Jurkat, Clone E6-1 (cell line): ENCODE measurements at regions not wholly inside any gene's neighbourhood (a gene's known extent, or its start where the extent isn't known, plus 50 kb on each side); places are given as distances from the start of the nearest gene placed in this dataset.
"Not testable (repeated sequence)": the region's sequence is repeated elsewhere in the genome, so short reads cannot be mapped to it uniquely, and the experiment has no call there.

Experiments used
- DNase-seq: peaks from one replicate; pipeline ENCODE4 v3.0.0-alpha.2; 2011; ENCODE audit warnings: low read depth, low spot score
- H3K4me3 ChIP-seq: 2 replicates; pipeline ENCODE4 v1.5.1; 2011; ENCODE audit warnings: mild to moderate bottlenecking, low read length, control low read depth, moderate library complexity

DNA sequence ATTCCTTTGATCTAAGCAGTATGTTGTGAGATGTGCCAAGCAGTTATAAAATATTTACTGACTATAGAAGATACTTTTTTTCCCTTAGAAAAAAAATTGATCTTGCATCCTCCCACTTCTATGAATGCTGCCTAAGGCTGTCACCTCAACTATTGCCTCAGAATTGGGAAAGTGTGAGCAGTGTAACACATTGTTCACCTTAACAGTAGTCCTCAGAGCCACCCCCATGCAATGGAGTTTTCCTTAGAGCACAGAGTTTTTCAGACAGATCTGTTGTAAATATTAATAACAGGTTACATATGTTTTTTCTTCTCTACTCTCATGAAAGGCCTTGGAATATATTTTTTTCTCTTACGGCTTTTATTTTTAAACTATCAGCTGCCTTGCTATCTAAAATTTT is 607.3 kb downstream of the STK39 start:
- no peak for DNase-seq
- H3K4me3 ChIP-seq = no peak overlapping the region

DNA sequence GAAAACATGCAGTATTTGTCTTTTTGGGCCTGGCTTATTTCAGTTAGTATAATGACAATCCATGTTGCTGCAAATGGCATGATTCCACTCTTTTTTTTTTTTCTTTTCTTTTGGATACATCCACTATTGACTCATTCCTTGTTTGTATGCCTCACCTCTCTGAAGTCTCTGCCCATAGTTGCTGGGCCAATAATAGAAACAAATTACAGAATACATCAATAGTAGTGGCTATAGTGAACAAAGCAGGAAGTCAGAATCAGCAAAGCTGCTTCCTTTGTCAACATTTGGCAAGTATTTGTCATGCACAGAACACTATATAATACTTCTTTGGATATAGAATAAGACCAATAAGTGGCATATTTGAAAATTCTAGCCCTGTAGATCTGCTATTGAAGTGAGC is 609.7 kb downstream of the STK39 start:
- DNase-seq = no peak

DNA sequence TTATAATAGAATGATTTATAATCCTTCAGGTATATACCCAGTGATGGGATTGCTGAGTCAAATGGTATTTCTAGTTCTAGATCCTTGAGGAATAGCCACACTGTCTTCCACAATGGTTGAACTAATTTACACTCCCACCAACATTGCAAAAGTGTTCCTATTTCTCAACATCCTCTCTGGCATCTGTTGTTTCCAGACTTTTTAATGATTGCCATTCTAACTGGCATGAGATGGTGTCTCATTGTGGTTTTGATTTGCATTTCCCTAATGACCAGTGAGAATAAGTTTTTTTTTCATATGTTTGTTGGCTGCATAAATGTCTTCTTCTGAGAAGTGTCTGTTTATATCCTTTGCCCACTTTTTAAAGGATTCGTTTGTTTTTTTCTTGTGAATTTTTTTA is 615.1 kb downstream of the STK39 start:
- not testable (repeated sequence) for H3K4me3 ChIP-seq, DNase-seq

More for the DNA sequence above, 609.7 kb downstream of the STK39 start:
- H3K4me3 ChIP-seq = no peak overlapping the region

GRCh38 chr2:167626961-167627360 is 620.4 kb downstream of the STK39 start:
- H3K4me3 ChIP-seq = no peak overlapping the region
- DNase-seq = no peak

- H3K4me3 ChIP-seq = no peak overlapping the region
- DNase-seq = no peak
Measured at GRCh38 chr2:167626301-167626700, 621.1 kb downstream of the STK39 start.

DNA sequence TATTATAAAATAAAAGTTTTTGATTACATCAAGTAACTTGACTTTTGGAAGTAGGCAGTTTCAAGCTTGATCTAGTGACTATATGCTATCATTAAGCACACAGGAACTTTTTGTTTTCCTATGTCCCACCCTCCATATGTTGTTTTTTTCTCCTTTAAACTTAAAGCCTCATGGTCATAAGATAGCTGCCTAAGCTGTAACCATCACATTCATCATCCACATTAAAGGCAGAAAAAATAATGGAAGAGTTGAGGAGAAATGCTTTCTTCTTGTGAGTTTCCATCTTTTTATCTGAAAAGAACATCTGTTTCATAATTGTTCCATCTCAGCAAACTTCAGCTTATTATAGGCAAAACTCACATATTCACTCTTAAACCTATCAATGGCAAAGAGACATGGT is 630.4 kb downstream of the STK39 start:
- no peak overlapping the region for H3K4me3 ChIP-seq
- no peak for DNase-seq

DNA sequence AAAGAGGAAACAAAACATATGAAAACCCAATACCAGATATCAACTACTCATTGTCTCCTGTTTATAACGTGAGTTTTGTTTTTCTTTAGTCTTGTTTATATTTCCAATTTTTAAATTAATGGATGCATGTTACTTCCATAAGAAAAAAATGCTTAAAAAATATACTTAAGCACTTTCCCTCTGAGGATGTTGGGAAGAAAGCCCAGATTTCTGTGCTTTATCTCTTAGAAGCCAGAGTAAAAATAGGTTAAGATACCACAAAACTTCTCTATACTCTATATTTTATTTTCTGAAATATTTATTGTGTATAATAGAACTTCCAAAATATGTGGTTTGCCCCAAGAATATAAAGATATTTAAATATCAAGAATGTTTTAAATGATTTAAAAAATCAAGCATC is 633.9 kb downstream of the STK39 start:
- no peak overlapping the region for H3K4me3 ChIP-seq
- DNase-seq = no peak

DNA sequence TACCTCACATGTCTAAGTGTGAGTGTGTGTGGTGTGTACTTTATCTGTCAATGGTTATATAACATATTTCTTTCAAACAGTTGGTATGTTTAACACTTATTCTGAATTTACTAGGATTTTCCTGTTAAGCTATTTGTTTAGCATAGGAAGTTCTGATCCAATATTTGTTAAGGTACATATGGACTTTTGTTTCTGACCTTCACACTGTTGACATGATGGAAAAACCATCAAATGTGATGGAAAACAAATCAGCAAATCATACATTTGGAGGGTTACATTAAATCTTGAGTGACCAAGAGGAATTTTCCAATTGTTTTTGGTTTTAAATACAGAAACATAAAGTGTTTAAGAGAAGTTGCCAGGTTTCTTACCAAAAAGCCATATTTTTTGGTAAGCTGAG is 638.9 kb downstream of the STK39 start:
- no peak overlapping the region for H3K4me3 ChIP-seq
- DNase-seq = no peak

DNA sequence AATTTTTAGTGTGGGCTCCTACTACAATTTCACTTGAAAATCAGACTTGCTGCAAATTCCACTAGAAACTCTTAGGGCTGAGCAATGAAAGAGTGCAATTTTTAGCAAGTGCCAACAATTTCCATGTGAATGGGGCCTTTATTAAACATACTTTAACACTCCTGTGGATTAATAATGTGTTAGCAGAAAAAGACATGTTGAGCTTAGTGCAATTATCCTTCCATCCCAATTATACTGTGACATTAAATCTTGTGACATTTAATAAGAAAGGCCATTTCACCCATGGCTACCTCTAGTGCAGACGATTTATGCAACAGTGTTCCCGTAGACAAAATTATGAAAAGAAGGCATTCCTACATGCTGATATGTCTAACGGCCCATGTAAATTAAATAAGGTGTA is 639.7 kb downstream of the STK39 start:
- no peak overlapping the region for H3K4me3 ChIP-seq
- DNase-seq = no peak

DNA sequence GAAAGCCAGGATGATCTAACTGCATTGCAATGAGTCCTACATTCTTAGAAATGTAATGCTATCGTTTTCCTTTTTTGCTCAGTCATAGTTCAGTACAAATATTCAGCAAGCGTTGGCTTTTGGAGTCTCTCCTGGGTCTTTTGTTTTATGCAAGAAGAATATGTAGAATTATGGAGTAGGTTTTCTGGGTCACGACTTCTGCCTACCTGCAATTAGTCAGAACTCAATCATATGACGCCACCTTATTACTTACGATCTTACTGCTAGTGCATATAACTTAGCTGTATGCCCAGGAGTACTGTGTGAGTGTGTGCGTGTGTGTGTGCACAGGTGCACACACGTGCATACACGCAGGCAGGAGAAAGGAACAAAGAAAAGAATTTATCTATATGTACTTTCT is 640.2 kb downstream of the STK39 start:
- no peak for DNase-seq
- no peak overlapping the region for H3K4me3 ChIP-seq

DNA sequence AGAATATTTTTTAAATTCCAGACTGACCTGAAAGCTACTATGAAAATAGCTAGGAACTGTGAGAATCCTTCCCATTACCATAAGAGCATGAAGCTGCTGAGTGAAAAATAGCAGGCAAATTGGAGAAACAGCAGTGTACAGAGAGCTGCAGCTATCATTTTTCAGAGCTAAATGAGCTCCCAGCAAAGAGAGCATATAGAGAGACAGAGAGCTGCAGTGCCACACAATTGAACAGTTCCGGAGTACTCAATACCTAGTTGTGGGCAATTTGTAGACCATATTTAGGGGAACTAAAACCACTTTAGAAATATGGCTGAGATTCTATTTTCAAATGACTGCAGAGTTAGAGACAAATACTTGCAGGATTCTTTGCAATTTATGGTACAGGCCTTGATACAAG is 645.3 kb downstream of the STK39 start:
- DNase-seq = no peak
- H3K4me3 ChIP-seq = no peak overlapping the region

DNA sequence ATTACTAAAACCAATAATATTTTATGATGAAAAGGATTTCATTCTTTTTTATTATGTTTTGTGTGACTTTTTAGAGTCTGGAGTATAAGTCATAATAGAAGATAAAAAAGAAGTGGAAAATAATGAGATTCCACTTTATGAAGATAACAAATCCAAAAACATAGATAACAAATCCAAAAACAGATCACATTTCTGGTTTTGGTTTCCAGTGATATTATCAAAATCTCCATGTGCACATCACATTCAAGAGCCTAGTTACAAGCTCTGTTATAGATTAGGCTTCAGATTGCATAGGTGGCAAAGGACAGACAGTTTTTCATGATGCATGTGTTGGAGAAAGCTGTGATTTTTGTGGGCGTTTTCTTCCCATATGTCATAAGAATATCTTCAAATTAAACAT is 648.2 kb downstream of the STK39 start:
- DNase-seq = no peak
- no peak overlapping the region for H3K4me3 ChIP-seq

- DNase-seq = no peak
- H3K4me3 ChIP-seq = no peak overlapping the region
Measured at GRCh38 chr2:167595839-167596471, 651.4 kb downstream of the STK39 start.

DNA sequence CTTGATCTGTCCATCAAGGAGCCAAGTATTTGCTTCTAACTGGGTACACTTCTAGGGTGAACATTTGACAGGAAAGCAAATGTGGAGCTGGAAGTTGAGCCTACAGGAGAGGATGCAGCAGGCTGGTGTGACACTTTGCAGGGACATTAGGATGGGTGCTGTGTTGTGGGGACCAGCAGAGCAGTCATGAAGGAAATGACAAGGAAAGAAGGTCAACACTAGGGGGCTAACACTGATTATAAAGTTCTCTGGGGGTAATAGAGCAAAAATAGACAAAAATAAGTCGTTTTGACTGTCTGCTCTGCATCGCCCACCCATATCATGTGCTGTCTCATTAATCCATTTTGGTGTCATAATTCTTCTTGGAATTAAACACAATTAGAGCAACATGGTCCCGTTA is 652.4 kb downstream of the STK39 start:
- no peak overlapping the region for H3K4me3 ChIP-seq
- DNase-seq = no peak

DNA sequence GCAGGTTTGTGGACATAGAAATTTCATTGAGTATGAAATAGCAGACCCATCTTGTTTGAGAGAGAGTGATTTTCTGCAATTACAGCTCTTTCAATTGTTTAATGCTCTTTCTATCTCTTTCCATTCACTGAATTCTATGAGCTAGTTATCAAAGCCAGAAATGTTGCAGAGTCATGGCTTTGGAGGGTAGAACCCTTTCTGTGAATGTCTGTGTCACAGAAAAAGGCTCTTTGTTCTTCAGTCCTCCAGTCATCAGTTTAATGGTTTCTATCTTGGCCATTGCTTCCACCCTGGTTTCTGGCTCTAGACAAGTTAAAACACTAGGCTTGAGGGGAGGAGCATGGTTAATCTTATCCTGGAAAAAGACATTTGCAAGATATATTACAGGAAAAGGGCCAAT is 655.0 kb downstream of the STK39 start:
- DNase-seq = no peak

DNA sequence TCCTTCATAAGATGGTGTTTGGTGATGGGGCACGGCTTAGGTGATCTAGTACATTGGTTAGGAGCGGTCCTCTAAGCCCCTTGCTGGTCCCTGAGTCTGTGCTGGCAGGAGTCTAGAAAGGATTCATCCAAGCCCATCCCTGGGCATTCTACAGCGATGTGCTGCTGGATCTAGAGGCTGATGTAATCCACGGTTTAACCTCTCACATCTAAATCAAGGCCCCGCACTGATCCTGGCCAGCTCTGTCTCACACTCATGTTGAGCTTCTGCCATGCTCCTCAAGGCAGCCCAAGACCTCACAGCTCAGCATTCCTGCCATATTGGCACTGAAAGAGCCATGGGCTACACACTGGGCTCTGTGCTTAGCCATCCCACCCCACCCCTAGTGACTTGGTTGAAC is 664.8 kb downstream of the STK39 start:
- no peak overlapping the region for H3K4me3 ChIP-seq
- DNase-seq = no peak

More for the DNA sequence above, 655.0 kb downstream of the STK39 start:
- H3K4me3 ChIP-seq = no peak overlapping the region

DNA sequence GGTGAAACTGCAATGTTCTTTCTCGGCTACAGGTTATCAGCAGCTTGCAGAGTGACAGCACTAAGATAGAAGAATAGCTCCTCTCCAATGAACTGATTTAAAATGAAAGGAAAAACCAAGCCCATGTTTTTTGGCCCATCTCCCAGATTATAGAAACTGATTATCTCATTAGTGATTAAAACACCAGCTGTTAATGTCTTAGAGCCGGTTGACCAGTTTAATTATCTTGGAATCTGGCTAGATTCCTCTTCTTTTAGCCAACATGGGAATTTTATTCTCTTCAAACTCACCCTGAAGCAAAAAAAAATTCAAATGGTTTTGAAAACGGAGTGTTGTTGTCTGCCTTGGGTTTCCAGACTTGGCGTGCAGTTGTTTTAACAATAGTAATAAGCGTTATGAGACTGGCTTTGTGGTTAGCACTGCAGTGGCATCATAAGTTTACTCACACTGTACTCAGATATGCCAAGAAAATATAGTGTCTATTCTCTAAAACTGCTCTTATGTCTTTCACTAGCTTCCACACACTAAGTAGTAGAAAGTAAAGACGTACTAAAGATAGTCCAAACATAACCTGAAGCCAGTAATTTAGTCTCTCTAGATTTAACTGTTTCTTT is 665.3 kb downstream of the STK39 start:
- no peak for DNase-seq
- H3K4me3 ChIP-seq = no peak overlapping the region

DNA sequence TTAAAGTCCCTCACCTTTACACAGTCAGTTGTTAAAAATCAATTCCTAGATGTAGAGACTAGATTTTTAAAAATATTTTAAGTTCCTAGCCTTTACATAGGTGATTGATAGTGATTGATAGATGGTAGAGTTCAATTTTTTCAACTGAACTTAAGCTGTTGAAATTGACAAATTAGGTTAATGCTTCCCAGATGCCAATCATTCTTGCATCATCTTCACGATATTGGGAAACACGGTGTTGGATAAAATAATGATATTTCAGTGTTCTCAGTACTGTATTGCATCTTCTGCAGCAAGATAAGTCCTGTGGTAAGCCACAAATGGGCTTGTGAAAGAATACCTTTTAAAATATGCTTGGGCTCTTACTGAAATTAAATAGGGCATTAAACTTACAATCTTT is 667.6 kb downstream of the STK39 start:
- H3K4me3 ChIP-seq = no peak overlapping the region
- DNase-seq = no peak

DNA sequence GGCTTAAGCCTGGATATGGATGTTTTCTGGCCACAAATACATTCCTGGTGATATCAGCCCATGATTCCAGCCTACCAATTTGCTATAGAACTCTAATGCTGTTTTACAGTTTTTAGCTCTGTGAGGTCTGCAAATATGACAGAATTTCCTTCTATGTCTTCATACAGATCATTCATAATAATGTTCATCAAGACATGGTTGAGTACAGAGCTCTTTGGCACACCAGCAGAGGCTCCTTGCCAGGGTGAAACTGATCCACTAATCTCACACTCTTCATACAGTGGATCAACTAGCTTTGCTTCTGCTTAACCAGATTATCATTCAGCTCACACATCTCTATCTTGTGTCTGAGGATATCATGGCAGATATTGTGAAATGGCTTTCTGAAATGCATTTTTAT is 672.1 kb downstream of the STK39 start:
- H3K4me3 ChIP-seq = no peak overlapping the region
- no peak for DNase-seq

DNA sequence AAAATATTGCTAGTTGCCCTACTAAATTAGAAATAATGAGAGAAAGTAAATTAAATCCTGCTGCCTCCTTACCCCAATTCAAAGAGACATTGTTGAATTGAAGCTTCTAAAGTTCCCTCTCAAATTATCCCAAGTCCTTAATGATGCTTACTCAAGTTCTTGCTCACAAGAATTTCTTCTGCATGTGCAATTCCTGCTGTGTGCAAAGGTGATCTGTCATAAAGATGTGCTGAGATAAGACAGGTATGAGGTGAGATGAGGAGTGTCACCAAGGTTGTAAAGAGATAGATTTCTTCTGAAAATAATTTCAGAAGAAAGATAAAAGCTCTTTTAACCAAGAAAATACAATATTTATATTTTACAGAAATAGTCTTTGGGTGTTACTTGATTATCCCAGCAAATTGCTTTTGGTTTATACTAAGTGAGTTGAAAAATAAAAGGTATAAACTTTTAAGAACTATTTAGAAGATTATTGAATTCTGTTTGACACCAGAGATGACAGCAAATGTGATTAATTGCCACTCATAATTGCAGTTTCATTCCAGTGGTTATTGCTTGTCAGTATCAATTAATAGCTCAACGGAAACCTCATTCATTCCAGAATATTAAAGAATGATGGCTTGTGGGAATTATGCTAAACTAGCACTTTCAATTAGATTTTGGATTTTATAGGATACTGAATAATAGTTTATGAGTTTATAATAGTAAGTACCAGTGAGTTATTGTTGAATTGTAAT is 674.3 kb downstream of the STK39 start:
- no peak for DNase-seq
- H3K4me3 ChIP-seq = no peak overlapping the region

GRCh38 chr2:167570370-167570769 is 677.0 kb downstream of the STK39 start:
- no peak for DNase-seq
- no peak overlapping the region for H3K4me3 ChIP-seq
